AG09319 (cell line): ENCODE measurements at regions not wholly inside any gene's neighbourhood (a gene's known extent, or its start where the extent isn't known, plus 50 kb on each side); places are given as distances from the start of the nearest gene placed in this dataset.

Source experiments
- DNase-seq: peaks from one replicate; pipeline ENCODE4 v3.0.0-alpha.2; 2010; ENCODE audit warnings: low read depth; ENCODE audit errors: extremely low read depth
- TF ChIP-seq, protein P1 (sequence below): IDR thresholded peaks from 2 replicates; pipeline ENCODE4 v1.5.1; 2011; ENCODE audit warnings: low read depth, mild to moderate bottlenecking, inconsistent platforms, low read length, moderate library complexity

DNA sequence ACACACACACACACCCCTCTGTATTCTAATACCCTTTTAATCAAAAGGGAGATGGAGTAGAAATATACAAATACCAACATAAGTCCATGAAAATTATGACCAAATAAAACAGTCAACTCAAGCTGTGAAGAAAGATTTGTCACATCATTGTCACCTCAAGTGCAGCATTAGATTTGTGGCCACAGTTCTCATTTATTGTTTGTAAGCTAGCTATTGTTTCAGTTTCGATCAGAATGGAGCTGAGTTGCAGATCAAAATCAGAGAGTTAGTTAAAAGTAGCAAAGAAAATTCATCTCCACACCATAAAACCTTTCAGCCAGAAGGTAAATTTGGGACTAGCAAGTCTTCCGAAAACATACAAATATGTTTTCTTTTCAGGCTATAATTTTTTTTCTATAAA is 267.7 kb upstream of the LMCD1 start:
- no peak for DNase-seq
- TF ChIP-seq, protein P1, sequence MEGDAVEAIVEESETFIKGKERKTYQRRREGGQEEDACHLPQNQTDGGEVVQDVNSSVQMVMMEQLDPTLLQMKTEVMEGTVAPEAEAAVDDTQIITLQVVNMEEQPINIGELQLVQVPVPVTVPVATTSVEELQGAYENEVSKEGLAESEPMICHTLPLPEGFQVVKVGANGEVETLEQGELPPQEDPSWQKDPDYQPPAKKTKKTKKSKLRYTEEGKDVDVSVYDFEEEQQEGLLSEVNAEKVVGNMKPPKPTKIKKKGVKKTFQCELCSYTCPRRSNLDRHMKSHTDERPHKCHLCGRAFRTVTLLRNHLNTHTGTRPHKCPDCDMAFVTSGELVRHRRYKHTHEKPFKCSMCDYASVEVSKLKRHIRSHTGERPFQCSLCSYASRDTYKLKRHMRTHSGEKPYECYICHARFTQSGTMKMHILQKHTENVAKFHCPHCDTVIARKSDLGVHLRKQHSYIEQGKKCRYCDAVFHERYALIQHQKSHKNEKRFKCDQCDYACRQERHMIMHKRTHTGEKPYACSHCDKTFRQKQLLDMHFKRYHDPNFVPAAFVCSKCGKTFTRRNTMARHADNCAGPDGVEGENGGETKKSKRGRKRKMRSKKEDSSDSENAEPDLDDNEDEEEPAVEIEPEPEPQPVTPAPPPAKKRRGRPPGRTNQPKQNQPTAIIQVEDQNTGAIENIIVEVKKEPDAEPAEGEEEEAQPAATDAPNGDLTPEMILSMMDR = no peak

DNA sequence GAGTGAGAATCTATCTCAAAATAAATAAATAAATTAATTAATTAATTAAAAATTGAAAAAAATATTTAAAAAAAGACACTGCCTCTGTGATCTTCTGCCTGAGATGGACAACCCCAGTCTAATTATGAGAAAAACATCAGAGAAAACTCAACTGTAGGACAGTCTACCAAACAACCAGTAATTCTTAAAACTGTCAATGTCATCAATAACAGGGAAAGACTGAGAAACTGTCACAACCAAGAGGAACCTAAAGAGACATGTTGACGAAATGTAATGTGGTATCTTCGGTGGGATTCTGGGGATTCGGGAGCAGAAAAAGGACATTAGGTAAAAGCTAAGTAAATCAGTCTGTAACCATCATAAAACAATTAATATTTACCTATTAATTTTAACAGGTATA is 265.4 kb upstream of the LMCD1 start:
- TF ChIP-seq, protein P1 = no peak
- no peak for DNase-seq

DNA sequence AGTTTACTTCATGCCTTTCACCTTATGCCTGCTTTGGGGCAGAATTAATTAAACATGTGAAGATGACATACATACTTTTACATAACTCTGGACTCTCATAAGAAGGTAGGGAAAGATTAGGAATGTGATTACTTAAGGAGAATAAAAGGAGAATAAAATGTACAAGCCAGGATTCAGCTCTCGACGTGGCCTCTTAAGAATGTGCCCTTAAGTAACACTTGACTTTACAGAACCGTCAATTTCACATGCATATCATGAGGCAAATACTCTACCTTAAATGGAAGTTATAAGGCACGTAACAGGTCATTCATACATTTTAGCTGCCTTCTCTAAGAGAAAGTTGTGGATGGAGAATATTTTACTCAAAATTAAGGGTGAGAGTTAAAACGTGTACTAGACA is 263.7 kb upstream of the LMCD1 start:
- no peak for DNase-seq

DNA sequence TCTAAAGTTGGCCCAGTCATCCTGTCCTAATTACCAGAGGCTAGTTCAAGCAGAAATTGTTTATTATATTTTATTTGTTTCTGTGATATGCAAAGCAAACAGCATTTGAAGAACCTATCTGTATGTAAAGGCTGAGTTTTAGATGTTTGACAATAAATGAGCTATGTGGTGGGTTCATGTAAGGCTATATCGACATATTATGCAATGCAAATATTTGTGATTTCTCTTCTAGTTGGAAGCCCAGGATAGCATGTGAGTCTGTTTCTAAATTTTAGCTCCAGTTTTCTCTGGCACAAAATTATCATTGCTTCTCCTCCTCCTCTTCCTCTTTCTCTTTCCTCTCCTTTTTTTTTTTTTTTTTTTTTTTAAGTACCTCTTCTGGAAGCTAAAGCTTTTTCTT is 263.2 kb upstream of the LMCD1 start:
- TF ChIP-seq, protein P1 = no peak
- DNase-seq = no peak

More for the DNA sequence above, 263.7 kb upstream of the LMCD1 start:
- TF ChIP-seq, protein P1 = no peak

DNA sequence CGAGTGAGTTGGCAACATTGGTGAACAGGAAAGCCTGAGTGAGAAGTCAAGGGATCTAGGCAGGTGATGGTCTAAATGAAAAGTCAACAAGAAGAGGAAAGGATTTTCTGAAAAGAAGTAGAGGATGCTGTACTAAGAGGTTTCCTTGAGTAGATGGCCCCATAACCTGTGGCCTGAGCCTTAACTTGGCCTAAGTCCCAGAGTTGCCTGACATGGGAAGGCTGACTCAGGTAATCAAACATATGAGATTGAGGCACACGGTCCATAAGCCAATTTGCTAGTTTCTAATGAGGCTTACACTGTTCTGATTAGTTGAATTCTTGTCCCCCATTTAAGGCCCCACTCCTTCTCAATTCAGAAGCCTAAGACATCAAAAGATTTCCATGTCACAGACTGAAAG is 262.5 kb upstream of the LMCD1 start:
- DNase-seq = no peak
- TF ChIP-seq, protein P1 = no peak

DNA sequence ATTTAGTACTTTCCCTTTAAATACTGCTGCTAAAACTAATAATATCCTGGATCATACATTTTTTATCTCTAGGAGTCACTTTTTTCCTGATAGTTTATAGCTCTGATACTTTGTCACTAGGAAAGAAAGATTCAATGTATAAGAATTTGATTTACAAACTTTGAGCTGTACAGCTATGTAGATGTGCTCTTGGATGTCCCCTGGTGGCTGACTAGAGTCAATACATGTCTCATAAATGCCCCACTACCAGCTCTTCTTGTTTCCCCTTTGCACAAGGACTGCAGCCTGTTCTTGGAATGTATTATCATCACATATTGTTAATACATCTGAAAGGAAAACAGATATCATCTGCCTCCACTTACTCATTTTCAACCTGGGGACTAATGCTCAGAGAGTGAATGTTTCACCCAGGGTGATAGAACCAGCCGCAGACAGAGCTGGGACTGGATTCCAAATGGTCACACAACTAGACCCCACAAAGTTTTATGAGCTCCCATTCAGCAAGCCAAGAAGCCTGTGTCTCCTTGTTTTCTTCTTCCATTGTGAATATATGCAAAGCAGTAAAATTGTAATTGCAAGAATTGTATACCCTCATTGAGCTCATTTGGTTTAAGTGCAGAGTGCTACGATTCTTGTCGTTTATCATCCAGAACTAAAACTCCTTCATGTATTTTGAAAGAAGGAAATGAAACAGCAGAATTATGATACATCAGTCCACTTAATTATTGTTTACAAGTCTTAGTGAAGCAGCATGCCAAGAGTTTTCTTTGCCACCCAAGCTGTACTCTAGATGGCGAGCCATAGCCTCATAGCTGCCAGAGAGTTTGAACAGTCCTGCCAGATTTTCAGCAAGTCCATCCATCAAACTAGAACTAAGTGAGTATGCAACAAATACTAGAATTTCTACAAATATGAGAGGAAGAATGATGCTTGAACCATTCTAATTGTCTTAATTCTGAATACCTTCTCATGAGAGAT is 261.6 kb upstream of the LMCD1 start:
- peak; percentile 15 for DNase-seq
- TF ChIP-seq, protein P1 = peak; percentile 92

DNA sequence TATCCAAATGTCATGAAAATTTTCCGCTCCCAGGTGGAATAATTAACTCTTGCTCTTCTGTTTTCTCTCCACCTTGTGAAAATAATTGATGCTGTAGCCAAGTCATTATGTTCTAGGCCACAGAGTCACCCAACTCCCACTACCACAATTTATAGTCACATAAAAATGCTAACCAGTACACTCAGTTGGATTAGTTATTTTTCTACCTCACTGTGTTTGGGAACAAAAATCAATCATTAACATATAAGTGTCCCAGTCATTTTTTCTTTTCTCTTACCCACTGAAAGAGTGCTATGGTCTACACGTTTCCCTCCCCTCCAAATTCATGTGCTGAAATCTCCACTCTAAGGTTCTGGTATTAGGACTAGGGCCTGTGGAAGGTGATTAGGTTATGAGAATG is 255.6 kb upstream of the LMCD1 start:
- DNase-seq = no peak
- TF ChIP-seq, protein P1 = no peak
